ENCODE measurements at regions not wholly inside any gene's neighbourhood (a gene's known extent, or its start where the extent isn't known, plus 50 kb on each side); places are given as distances from the start of the nearest gene placed in this dataset.

- TF ChIP-seq POLR2A (IDR thresholded peaks at IDR 0.05) (no peak), CTCF (IDR thresholded peaks at IDR 0.05) (no peak)
- WGBS, 2 donors: 69 to 70% methylated on average over 13 of the region's 13 CpGs
- intact Hi-C loops (cut with DNase I; ENCODE audit: low total_unique reads): no loop called here
- H3K4me3 ChIP-seq (ENCODE audit: low read depth, poor library complexity, severe bottlenecking): no peak overlapping the region
- DNase-seq (ENCODE audit: low spot score in 2 of 2): no peak
Observed at GRCh38 chr9:17907779-17908508, 329.1 kb downstream of the SH3GL2 start.

- intact Hi-C loops (cut with DNase I; ENCODE audit: low total_unique reads): no loop called here
- TF ChIP-seq POLR2A (IDR thresholded peaks at IDR 0.05): no peak
- no peak for TF ChIP-seq CTCF (IDR thresholded peaks at IDR 0.05)
- 87 to 90% methylated on average over 8 of the region's 8 CpGs for WGBS, 2 donors
- no peak overlapping the region for H3K4me3 ChIP-seq (ENCODE audit: low read depth, poor library complexity, severe bottlenecking)
- DNase-seq (ENCODE audit: low spot score in 2 of 2): no peak
Observed at GRCh38 chr9:17926246-17926645, 347.4 kb downstream of the SH3GL2 start.

GRCh38 chr9:17927616-17928015 is 348.8 kb downstream of the SH3GL2 start:
- no peak for DNase-seq (ENCODE audit: low spot score in 2 of 2)
- TF ChIP-seq CTCF (IDR thresholded peaks at IDR 0.05): no peak
- no peak overlapping the region for H3K4me3 ChIP-seq (ENCODE audit: low read depth, poor library complexity, severe bottlenecking)
- intact Hi-C loops (cut with DNase I; ENCODE audit: low total_unique reads): no loop called here

- no peak for DNase-seq (ENCODE audit: low spot score in 2 of 2)
- WGBS, 2 donors: 93 to 95% methylated on average over 1 of the region's 1 CpG
- no peak for TF ChIP-seq POLR2A (IDR thresholded peaks at IDR 0.05)
- TF ChIP-seq CTCF (IDR thresholded peaks at IDR 0.05): no peak
- intact Hi-C loops (cut with DNase I; ENCODE audit: low total_unique reads): no loop called here
- H3K4me3 ChIP-seq (ENCODE audit: low read depth, poor library complexity, severe bottlenecking): no peak overlapping the region
Observed at GRCh38 chr9:17928228-17928627, 349.4 kb downstream of the SH3GL2 start.

GRCh38 chr9:17928768-17929167 is 349.9 kb downstream of the SH3GL2 start:
- TF ChIP-seq CTCF (IDR thresholded peaks at IDR 0.05): no peak
- DNase-seq (ENCODE audit: low spot score in 2 of 2): no peak
- intact Hi-C loops (cut with DNase I; ENCODE audit: low total_unique reads): no loop called here
- 59 to 62% methylated on average over 2 of the region's 2 CpGs for WGBS, 2 donors
- H3K4me3 ChIP-seq (ENCODE audit: low read depth, poor library complexity, severe bottlenecking): no peak overlapping the region

- WGBS, 2 donors: 72 to 82% methylated on average over 2 of the region's 2 CpGs
- intact Hi-C loops (cut with DNase I; ENCODE audit: low total_unique reads): no loop called here
- TF ChIP-seq POLR2A (IDR thresholded peaks at IDR 0.05): no peak
- no peak for TF ChIP-seq CTCF (IDR thresholded peaks at IDR 0.05)
Observed at GRCh38 chr9:17929506-17929905, 350.6 kb downstream of the SH3GL2 start.

More at GRCh38 chr9:17929506-17929905, 350.6 kb downstream of the SH3GL2 start:
- no peak for DNase-seq (ENCODE audit: low spot score in 2 of 2)
- H3K4me3 ChIP-seq (ENCODE audit: low read depth, poor library complexity, severe bottlenecking): no peak overlapping the region
